OCI-LY7 (cell line): ENCODE measurements at regions not wholly inside any gene's neighbourhood (a gene's known extent, or its start where the extent isn't known, plus 50 kb on each side); places are given as distances from the start of the nearest gene placed in this dataset.

Experiments
- BruUV-seq: library from RNA; stranded (reverse); fragments of 400-500 nt; replicated peaks from 2 replicates; lab custom pipeline; 2021; lab: Mats Ljungman, UMichigan
- CTCF ChIA-PET: fragments of 300-600 bp; sonication (Branson Sonifier 250); formaldehyde crosslinking; loops from one replicate; lab custom pipeline; 2022; ENCODE audit warnings: antibody characterized with exemption; ENCODE audit not compliant: unreplicated experiment; lab: Charles Lee
- POLR2A ChIA-PET: fragments of 300-600 bp; sonication (Branson Sonifier 250); formaldehyde crosslinking; loops from one replicate; lab custom pipeline; 2022; ENCODE audit warnings: antibody characterized with exemption; lab: Charles Lee
- DNase-seq: peaks from one replicate; pipeline ENCODE4 v3.0.0-alpha.2; 2015; ENCODE audit warnings: low spot score
- H2AFZ ChIP-seq: fragments of 200-600 bp; sonication (generic), shearing (Covaris generic); 2 replicates; pipeline ENCODE4 v1.6.1; 2014; ENCODE audit warnings: mild to moderate bottlenecking, antibody characterized with exemption, low read length, moderate library complexity
- H3K27ac ChIP-seq: fragments of 200-600 bp; sonication (generic); 2 replicates; pipeline ENCODE4 v1.5.1; 2014; ENCODE audit warnings: mixed run types, low read depth, mild to moderate bottlenecking, moderate library complexity, low read length, inconsistent platforms; ENCODE audit not compliant: poor library complexity, severe bottlenecking
- H3K36me3 ChIP-seq: fragments of 200-600 bp; sonication (generic); 2 replicates; pipeline ENCODE4 v1.6.1; 2014; ENCODE audit warnings: mild to moderate bottlenecking, antibody characterized with exemption, low read length, moderate library complexity, mixed read lengths; ENCODE audit not compliant: insufficient read depth
- H3K4me1 ChIP-seq: fragments of 200-600 bp; sonication (generic); 2 replicates; pipeline ENCODE4 v1.5.1; 2014; ENCODE audit warnings: mild to moderate bottlenecking, low read length; ENCODE audit not compliant: insufficient read depth, poor library complexity, severe bottlenecking
- H3K4me2 ChIP-seq: fragments of 200-600 bp; sonication (generic); 2 replicates; pipeline ENCODE4 v1.6.1; 2014; ENCODE audit warnings: mild to moderate bottlenecking, low read length
- H3K4me3 ChIP-seq: fragments of 200-600 bp; sonication (generic); 2 replicates; pipeline ENCODE4 v1.5.1; 2014; ENCODE audit warnings: mild to moderate bottlenecking, low read depth, low read length; ENCODE audit not compliant: poor library complexity, severe bottlenecking
- H3K79me2 ChIP-seq: fragments of 200-600 bp; sonication (generic); 2 replicates; pipeline ENCODE4 v1.6.1; 2016; ENCODE audit warnings: low read depth, mild to moderate bottlenecking, low read length, moderate library complexity, mixed read lengths; ENCODE audit not compliant: insufficient read depth
- H3K9me2 ChIP-seq: fragments of 200-600 bp; sonication (generic); 2 replicates; pipeline ENCODE4 v1.6.1; 2016; ENCODE audit warnings: mild to moderate bottlenecking, low read length, mixed read lengths; ENCODE audit not compliant: insufficient read depth
- H3K9me3 ChIP-seq: fragments of 200-600 bp; sonication (generic); 2 replicates; pipeline ENCODE4 v1.6.1; 2014; ENCODE audit warnings: mild to moderate bottlenecking, mixed run types, low read length, mixed read lengths
- H4K20me1 ChIP-seq: fragments of 200-600 bp; sonication (generic); 2 replicates; pipeline ENCODE4 v1.6.1; 2014; ENCODE audit warnings: mild to moderate bottlenecking, antibody characterized with exemption, low read length, moderate library complexity, mixed read lengths; ENCODE audit not compliant: insufficient read depth
- CTCF ChIP-seq: fragments of 200-600 bp; sonication (generic); conservative IDR thresholded peaks from 2 replicates; pipeline ENCODE4 v1.5.1; 2014; ENCODE audit warnings: mild to moderate bottlenecking, antibody characterized with exemption, low read length, moderate library complexity, mixed read lengths
- EZH2phosphoT487 ChIP-seq: fragments of 200-600 bp; sonication (generic); IDR thresholded peaks from 2 replicates; pipeline ENCODE4 v1.6.1; 2018; ENCODE audit warnings: low read depth, borderline replicate concordance, mild to moderate bottlenecking, mixed run types, antibody characterized with exemption, low read length, moderate library complexity, mixed read lengths
- intact Hi-C: fragments of 100-400 bp; cut with micrococcal nuclease; formaldehyde crosslinking; loops from one replicate; pipeline ENCODE4 v1.10.0; 2022; ENCODE audit not compliant: unreplicated experiment

DNA sequence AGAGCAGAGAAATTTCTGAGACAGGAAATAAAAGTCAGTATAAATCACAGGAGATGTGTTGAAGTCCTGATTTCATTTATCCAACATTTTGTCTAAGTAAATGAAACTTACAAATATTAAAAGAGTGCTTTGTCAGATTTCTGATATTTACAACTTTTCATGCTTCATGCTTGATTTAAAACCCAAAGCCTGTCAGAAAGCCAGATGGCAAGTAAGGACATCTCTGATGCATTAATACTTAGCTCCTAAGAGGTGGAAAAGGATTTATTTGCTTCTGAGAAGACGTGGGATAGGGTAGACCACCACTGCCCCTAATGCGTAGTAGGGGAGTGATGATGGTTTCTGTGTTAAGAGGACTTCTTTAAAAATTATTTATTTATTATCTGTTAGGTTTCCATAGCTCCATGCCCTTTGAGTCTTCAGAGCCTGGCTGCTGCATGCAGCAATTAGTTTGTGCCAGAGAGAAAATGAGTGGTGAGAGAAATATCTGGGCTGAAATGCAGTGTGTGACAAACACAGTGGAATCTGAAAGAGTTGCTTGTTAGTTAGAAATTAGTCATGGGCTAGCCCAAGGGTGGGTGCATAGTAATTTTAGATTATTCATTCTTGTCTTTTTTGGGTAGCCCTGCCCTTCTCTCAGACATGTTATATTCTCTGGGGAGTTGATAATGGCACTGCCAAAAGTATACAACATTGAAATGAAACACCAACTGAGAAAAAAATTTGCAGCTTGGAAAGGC, 333.8 kb downstream of the C4orf33 start:
- Histone ChIP-seq H3K4me3 (no peak overlapping the region), H3K4me2 (no peak overlapping the region), H3K9me3 (no peaks in the 10 kb centered on the region), H4K20me1 (no peaks in the 10 kb centered on the region), H3K36me3 (no peaks in the 10 kb centered on the region), H3K9me2 (no peaks in the 10 kb centered on the region), H2AFZ (no peak overlapping the region), H3K79me2 (no peaks in the 10 kb centered on the region), H3K27ac (no peak overlapping the region), H3K4me1 (no peaks in the 10 kb centered on the region)
- DNase-seq = no peak
- POLR2A ChIA-PET = no interaction called here
- no TSS peak for BruUV-seq
- TF ChIP-seq EZH2phosphoT487 (no peak), CTCF (no peak)
- CTCF ChIA-PET = no interaction called here
- intact Hi-C loops = no loop called here

DNA sequence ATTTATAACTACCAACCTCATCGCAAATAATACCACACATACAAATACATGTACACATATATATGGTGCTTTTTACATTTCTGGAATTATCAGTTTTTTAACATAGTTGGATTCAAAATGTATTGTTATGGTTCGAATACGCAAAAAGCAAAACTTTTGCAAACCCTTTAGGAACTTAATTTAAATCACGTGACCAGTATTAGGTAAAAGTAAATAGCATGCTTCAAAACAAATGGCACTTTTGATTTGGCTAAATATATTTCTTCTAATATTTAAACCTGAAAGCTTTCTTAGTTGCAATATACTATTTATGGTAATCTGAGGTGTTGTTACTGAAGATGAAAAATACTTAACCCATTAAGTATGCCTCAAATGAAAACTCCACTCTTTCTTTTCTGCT, 341.4 kb downstream of the C4orf33 start:
- no peak overlapping the region for H3K27ac ChIP-seq
- H3K36me3 ChIP-seq = no peaks in the 10 kb centered on the region
- H3K4me1 ChIP-seq = no peaks in the 10 kb centered on the region
- BruUV-seq = no TSS peak
- no peak overlapping the region for H2AFZ ChIP-seq
- H3K9me3 ChIP-seq = no peaks in the 10 kb centered on the region
- ChIA-PET CTCF (no interaction called here), POLR2A (interaction anchor here (0.7 kb wide), 1 partner anchor 64 kb away, joined by 3 read pairs; no protein-coding TSS in a partner anchor)
- H3K9me2 ChIP-seq = no peaks in the 10 kb centered on the region
- DNase-seq = no peak
- no peaks in the 10 kb centered on the region for H3K79me2 ChIP-seq
- intact Hi-C loops = no loop called here
- no peaks in the 10 kb centered on the region for H4K20me1 ChIP-seq
- H3K4me3 ChIP-seq = no peak overlapping the region
- H3K4me2 ChIP-seq = no peak overlapping the region
- TF ChIP-seq EZH2phosphoT487 (no peak), CTCF (no peak)

GRCh38 chr4:129438456-129438981, 342.6 kb downstream of the C4orf33 start:
- TF ChIP-seq EZH2phosphoT487 (no peak), CTCF (no peak)
- ChIA-PET POLR2A (interaction anchor here (1.4 kb wide), 1 partner anchor 26 kb away, joined by 3 read pairs; no protein-coding TSS in a partner anchor), CTCF (no interaction called here)

More at GRCh38 chr4:129438456-129438981, 342.6 kb downstream of the C4orf33 start:
- BruUV-seq = no TSS peak
- Histone ChIP-seq H3K79me2 (no peaks in the 10 kb centered on the region), H3K4me2 (no peak overlapping the region), H3K27ac (no peak overlapping the region), H3K9me3 (no peaks in the 10 kb centered on the region), H3K9me2 (no peaks in the 10 kb centered on the region), H3K4me3 (no peak overlapping the region), H3K36me3 (no peaks in the 10 kb centered on the region), H4K20me1 (no peaks in the 10 kb centered on the region), H2AFZ (no peak overlapping the region), H3K4me1 (no peaks in the 10 kb centered on the region)
- intact Hi-C loops = no loop called here
- no peak for DNase-seq
